Epithelial cell of esophagus (primary cell): ENCODE measurements at regions not wholly inside any gene's neighbourhood (a gene's known extent, or its start where the extent isn't known, plus 50 kb on each side); places are given as distances from the start of the nearest gene placed in this dataset.

Experiments
- DNase-seq: peaks from one replicate; pipeline ENCODE4 v3.0.0; 2010; ENCODE audit warnings: low read depth
- H3K4me3 ChIP-seq: 2 replicates; pipeline ENCODE4 v1.5.1; 2011; ENCODE audit warnings: mild to moderate bottlenecking, low read length, control low read depth
- TF ChIP-seq, protein P1 (sequence below): IDR thresholded peaks from 2 replicates; pipeline ENCODE4 v1.5.1; 2011; ENCODE audit warnings: low read depth, mild to moderate bottlenecking, low read length, control low read depth, inconsistent platforms; ENCODE audit not compliant: insufficient read depth; ENCODE audit errors: missing control alignments

- peak; percentile 16 for DNase-seq
- no peak overlapping the region for H3K4me3 ChIP-seq
- TF ChIP-seq, protein P1, sequence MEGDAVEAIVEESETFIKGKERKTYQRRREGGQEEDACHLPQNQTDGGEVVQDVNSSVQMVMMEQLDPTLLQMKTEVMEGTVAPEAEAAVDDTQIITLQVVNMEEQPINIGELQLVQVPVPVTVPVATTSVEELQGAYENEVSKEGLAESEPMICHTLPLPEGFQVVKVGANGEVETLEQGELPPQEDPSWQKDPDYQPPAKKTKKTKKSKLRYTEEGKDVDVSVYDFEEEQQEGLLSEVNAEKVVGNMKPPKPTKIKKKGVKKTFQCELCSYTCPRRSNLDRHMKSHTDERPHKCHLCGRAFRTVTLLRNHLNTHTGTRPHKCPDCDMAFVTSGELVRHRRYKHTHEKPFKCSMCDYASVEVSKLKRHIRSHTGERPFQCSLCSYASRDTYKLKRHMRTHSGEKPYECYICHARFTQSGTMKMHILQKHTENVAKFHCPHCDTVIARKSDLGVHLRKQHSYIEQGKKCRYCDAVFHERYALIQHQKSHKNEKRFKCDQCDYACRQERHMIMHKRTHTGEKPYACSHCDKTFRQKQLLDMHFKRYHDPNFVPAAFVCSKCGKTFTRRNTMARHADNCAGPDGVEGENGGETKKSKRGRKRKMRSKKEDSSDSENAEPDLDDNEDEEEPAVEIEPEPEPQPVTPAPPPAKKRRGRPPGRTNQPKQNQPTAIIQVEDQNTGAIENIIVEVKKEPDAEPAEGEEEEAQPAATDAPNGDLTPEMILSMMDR = no peak
Measured at GRCh38 chr1:214165850-214166374, 115.0 kb upstream of the SMYD2 start.

DNA sequence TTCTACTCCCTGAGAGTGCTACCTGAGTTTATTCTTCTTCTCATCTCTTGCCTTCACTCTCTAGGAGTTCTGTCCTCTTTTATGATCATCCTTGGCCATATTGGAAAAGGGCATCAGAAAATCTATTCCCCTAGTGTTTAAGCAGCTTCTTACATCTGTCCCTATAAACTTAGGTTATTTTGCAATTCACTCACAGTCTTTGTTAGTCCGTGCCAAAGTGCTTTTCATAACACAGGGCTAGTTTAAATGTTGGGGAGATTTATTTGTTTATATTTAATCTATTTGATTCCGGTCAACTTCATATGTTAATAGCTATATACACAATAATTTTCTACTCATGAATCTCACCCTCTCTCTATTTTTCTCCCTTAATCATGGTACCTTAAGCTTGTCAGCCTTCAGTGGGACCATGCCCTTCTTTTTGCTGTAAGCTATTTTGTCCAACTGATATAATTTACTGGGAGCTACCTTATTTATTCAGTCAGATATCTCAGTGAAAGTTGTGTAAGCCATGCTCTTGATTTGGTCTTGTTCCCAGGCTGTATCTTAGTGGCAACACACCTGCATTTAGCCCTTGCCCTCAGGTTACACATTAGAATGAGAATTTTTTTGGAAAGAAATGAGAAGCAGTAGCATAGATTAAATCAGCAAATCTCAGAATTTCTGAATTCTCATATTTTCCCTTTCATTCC, 106.3 kb upstream of the SMYD2 start:
- no peak overlapping the region for H3K4me3 ChIP-seq
- no peak for DNase-seq
- TF ChIP-seq, protein P1 = no peak

DNA sequence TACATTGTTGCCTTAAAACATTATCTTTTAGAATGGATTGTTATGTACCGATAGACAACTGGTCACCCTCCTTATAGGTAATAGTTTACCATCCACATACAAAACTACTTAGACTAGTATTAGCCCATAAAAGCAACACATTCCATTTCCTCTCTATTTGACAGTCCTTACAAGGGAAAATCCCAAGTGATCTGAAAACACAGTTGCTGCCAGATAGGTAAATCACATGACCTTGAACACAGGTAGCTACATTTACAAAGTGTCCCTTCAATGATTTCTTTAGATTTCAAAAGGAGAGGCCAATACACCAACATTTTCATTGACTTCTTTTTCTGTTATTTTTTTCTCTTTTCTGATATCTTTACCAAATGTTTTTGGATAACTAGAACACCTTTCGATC, 102.9 kb upstream of the SMYD2 start:
- H3K4me3 ChIP-seq = no peak overlapping the region
- no peak for DNase-seq
- TF ChIP-seq, protein P1 = no peak

GRCh38 chr1:214184992-214185391, 96.0 kb upstream of the SMYD2 start:
- DNase-seq = no peak
- TF ChIP-seq, protein P1 = no peak
- no peak overlapping the region for H3K4me3 ChIP-seq

GRCh38 chr1:214186103-214186824, 94.7 kb upstream of the SMYD2 start:
- DNase-seq = no peak

DNA sequence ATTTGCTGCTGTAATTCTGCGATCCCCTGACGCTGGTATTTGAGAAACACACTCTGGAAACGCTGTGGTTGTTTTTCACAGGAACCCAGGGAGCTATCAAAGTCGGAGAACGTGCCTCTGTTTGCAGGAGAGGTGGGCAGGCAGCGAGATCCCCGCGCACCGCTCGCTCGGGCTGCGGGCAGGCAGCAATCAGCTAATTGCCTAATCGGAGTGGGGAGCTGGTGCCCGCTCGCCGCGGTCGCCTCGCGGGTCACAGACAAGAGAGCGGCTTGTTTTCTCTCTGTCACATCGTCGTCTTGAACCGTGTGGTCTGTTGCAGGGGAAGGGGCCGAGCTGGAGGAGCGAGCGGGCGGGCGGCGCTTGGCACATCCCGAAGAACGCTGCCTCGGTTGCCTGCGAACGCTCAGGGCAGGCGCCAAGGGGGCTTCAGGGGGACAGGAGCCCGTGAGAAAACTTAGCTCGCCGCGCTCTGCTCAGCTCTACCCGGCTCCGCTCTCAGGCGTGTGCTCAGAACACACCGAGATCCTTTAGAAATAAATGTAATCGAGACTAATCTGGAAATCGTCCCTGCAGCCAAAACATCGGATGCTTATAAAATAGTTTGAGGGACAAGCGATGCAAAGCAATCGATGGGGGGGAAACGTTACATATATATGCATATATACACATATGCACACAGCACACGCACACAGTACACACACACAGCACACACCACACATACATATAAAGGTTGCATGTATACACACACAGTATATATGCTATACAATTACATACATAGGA, 93.6 kb upstream of the SMYD2 start:
- TF ChIP-seq, protein P1 = no peak
- peak overlapping the region; percentile 10 for H3K4me3 ChIP-seq
- DNase-seq = peak; percentile 4

More at GRCh38 chr1:214186103-214186824, 94.7 kb upstream of the SMYD2 start:
- no peak overlapping the region for H3K4me3 ChIP-seq
- TF ChIP-seq, protein P1 = no peak
